Peyer's patch (tissue), 4 donors: ENCODE measurements at regions not wholly inside any gene's neighbourhood (a gene's known extent, or its start where the extent isn't known, plus 50 kb on each side); places are given as distances from the start of the nearest gene placed in this dataset.
"Not testable (repeated sequence)": the region's sequence is repeated elsewhere in the genome, so short reads cannot be mapped to it uniquely, and the experiment has no call there.

Source experiments
- DNase-seq, 3 donors: peaks; one replicate each; pipeline ENCODE4 v3.0.0-alpha.2; 2017 to 2019
- H3K27ac ChIP-seq, 4 donors: fragments of 200-600 bp; sonication (generic); one replicate each; pipeline ENCODE4 v1.5.1; 2016 to 2019
- H3K27me3 ChIP-seq, 2 donors: fragments of 200-600 bp; sonication (generic); one replicate each; pipeline ENCODE4 v1.5.1; 2019
- H3K36me3 ChIP-seq, 3 donors: fragments of 200-600 bp; sonication (generic); one replicate each; pipeline ENCODE4 v1.5.1; 2016 to 2019
- H3K4me1 ChIP-seq, 4 donors: fragments of 200-600 bp; sonication (generic); one replicate each; pipeline ENCODE4 v1.5.1; 2016 to 2019
- H3K4me3 ChIP-seq, 4 donors: fragments of 200-600 bp; sonication (generic); 1 replicate in 3 of 4; 2 replicates in 1 of 4; pipeline ENCODE4 v1.5.1; 2016 to 2019; ENCODE audit warnings: mild to moderate bottlenecking in 1 of 4
- H3K9me3 ChIP-seq, 4 donors: fragments of 200-600 bp; sonication (generic); one replicate each; pipeline ENCODE4 v1.5.1; 2016 to 2019; ENCODE audit warnings: mild to moderate bottlenecking in 1 of 4
- POLR2A ChIP-seq, 2 donors: fragments of 450-650 bp; IDR thresholded peaks; one replicate each; pipeline ENCODE4 v1.5.1; 2017; ENCODE audit warnings: antibody characterized with exemption in 2 of 2, mild to moderate bottlenecking in 2 of 2, moderate library complexity in 2 of 2
- TF ChIP-seq, protein P1 (sequence below), 6 experiments: fragments of 450-650 bp in 4 of 6; fragments of 200-600 bp in 2 of 6; sonication (generic) in 1 of 6; IDR thresholded peaks; one replicate each; pipeline ENCODE4 v1.5.1; 2017 to 2019; ENCODE audit warnings: antibody characterized with exemption in 6 of 6, mild to moderate bottlenecking in 3 of 6, moderate library complexity in 1 of 6

DNA sequence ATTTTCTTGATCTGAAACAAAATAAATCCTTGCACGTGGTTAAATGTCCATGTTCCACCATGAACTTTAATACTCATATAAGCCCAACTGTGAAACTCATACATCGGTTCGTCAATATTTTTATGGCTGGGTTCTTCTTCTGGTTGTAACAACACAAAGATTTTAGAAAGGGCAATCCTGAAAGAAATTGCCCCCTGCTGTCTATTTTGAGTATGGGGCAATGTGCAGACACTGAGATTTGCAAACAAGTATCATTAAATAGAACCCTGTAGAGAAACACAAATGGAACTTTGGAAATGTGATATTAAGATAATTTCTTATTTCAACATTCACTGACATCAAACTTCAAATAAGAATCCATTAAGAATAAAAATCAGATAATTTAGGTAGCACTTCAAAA is 80.2 kb upstream of the PHACTR1 start:
- no peaks in the 10 kb centered on the region for H3K9me3 ChIP-seq
- H3K4me1 ChIP-seq = no peaks in the 10 kb centered on the region
- H3K27ac ChIP-seq = no peak overlapping the region
- no peak for DNase-seq
- TF ChIP-seq, protein P1, sequence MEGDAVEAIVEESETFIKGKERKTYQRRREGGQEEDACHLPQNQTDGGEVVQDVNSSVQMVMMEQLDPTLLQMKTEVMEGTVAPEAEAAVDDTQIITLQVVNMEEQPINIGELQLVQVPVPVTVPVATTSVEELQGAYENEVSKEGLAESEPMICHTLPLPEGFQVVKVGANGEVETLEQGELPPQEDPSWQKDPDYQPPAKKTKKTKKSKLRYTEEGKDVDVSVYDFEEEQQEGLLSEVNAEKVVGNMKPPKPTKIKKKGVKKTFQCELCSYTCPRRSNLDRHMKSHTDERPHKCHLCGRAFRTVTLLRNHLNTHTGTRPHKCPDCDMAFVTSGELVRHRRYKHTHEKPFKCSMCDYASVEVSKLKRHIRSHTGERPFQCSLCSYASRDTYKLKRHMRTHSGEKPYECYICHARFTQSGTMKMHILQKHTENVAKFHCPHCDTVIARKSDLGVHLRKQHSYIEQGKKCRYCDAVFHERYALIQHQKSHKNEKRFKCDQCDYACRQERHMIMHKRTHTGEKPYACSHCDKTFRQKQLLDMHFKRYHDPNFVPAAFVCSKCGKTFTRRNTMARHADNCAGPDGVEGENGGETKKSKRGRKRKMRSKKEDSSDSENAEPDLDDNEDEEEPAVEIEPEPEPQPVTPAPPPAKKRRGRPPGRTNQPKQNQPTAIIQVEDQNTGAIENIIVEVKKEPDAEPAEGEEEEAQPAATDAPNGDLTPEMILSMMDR (IDR thresholded peaks at IDR 0.05) = no peak
- no peak for TF ChIP-seq POLR2A (IDR thresholded peaks at IDR 0.05)
- no peak overlapping the region for H3K4me3 ChIP-seq
- no peaks in the 10 kb centered on the region for H3K27me3 ChIP-seq
- H3K36me3 ChIP-seq = no peaks in the 10 kb centered on the region

DNA sequence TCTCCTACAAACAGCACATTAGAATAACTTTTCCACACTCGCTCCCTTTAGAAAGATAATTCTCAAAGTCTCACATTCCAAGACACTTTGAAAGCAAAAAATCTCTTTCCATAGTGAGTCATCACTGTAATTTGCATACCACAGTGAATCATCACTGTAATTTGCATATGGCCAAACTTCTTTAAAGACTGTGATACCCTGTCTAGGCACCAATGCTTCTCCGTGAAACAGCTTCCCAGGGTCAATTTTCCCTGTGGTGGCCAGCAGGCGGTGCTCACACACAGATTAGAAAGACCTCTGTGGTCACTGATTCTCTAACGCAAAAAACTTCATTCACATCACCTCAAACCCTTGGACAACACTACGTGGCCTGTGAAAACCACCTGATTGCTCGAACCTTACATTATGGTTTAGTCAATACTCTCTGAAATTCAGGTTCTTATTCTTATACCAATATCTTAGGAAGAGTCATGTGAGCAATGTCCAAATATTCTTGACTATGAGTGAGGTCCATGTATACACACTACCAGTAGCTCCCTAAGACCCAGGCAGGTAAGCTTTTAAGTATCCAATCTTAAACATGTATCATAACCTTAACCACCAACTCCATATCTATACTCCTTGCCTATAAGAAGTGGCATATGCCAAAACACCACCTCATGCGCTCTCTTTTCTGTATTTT is 78.5 kb upstream of the PHACTR1 start:
- H3K27me3 ChIP-seq = no peaks in the 10 kb centered on the region
- TF ChIP-seq, protein P1 (IDR thresholded peaks at IDR 0.05) = peak in 5 of 6 experiments; percentile 9 to 73 (median 59)
- TF ChIP-seq POLR2A (IDR thresholded peaks at IDR 0.05) = no peak
- H3K4me1 ChIP-seq = no peaks in the 10 kb centered on the region
- peak in 2 of 3 donors; percentile 58 to 73 for DNase-seq
- no peak overlapping the region for H3K27ac ChIP-seq
- H3K4me3 ChIP-seq = no peak overlapping the region
- no peaks in the 10 kb centered on the region for H3K36me3 ChIP-seq
- no peaks in the 10 kb centered on the region for H3K9me3 ChIP-seq

DNA sequence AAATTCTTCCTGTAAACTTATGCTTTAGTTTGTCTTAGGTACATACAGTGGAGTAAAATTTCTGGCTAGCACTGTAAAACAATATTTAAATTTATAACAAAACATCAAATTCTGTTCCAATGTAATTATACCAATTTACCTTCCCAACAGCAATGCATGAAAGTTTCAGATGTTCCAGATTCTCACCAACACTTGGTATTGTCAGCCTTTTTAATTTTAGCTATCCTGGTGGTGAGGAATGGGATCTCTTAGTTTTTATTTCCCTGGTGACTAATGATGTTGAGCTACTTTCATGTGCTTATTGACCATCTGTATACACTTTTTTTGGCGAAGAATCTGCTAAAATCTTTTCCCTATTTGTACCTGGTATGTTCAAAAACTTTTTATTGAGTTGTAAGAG is 76.1 kb upstream of the PHACTR1 start:
- Histone ChIP-seq H3K27me3 (no peaks in the 10 kb centered on the region), H3K4me3 (no peak overlapping the region), H3K4me1 (no peaks in the 10 kb centered on the region), H3K9me3 (no peaks in the 10 kb centered on the region), H3K36me3 (no peaks in the 10 kb centered on the region), H3K27ac (no peak overlapping the region)
- DNase-seq = no peak
- TF ChIP-seq, protein P1 (IDR thresholded peaks at IDR 0.05) = no peak
- no peak for TF ChIP-seq POLR2A (IDR thresholded peaks at IDR 0.05)

DNA sequence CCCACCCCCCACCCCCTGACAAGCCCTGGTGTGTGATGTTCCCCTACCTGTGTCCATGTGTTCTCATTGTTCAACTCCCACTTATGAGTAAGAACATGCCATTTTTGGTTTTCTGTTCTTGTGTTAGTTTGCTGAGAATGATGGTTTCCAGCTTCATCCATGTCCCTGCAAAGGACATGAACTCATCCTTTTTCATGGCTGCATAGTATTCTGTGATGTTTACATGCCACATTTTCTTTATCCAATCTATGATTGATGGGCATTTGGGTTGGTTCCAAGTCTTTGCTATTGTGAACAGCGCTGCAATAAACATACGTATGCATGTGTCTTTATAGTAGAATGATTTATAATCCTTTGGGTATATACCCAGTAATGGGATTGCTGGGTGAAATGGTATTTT is 74.8 kb upstream of the PHACTR1 start:
- not testable (repeated sequence) for H3K9me3 ChIP-seq, H3K4me3 ChIP-seq, H3K27ac ChIP-seq, DNase-seq, H3K36me3 ChIP-seq, H3K4me1 ChIP-seq, H3K27me3 ChIP-seq

DNA sequence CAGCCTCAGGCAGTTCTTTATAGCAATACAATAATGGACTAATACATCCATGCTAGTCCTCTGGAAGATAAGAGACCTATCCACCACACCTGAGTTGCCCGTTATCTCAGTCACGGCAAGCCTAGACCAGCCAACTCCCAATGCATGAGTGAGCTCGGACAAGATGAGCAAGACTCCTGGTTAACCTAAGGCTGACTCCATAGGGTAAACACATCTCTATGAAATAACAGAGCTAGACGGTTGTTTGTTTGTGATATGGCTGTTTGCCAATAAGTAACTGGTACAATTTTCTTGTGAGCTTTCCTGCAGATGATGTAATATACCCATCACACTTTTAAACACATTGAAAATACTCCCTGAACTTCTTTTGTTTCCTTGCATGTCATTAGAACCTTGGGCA is 70.6 kb upstream of the PHACTR1 start:
- no peaks in the 10 kb centered on the region for H3K36me3 ChIP-seq
- DNase-seq = no peak

DNA sequence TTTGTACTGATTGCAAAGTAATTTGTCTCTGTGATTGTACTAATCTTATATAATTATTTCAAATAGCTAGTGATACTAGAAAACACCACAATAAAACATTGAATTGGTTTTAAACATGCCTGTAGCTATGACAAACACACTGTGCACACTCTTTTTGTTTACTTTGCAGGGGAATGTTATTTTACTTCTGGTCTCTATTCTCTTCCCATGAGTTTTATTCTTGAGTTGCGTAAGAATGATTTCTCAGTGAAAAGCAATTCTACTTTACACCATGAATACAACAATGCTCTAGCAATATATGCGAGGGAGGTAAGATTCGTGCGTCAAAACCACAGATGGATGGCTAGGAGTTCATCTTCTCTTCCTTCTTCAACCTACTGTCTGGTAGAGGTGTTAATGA is 68.4 kb upstream of the PHACTR1 start:
- H3K4me1 ChIP-seq = no peaks in the 10 kb centered on the region
- H3K4me3 ChIP-seq = no peak overlapping the region
- TF ChIP-seq, protein P1 (IDR thresholded peaks at IDR 0.05) = no peak
- TF ChIP-seq POLR2A (IDR thresholded peaks at IDR 0.05) = no peak

More for the DNA sequence above, 70.6 kb upstream of the PHACTR1 start:
- TF ChIP-seq POLR2A (IDR thresholded peaks at IDR 0.05) = no peak
- TF ChIP-seq, protein P1 (IDR thresholded peaks at IDR 0.05) = no peak
- Histone ChIP-seq H3K27me3 (no peaks in the 10 kb centered on the region), H3K27ac (no peak overlapping the region), H3K4me3 (no peak overlapping the region), H3K9me3 (no peaks in the 10 kb centered on the region), H3K4me1 (no peaks in the 10 kb centered on the region)

More for the DNA sequence above, 68.4 kb upstream of the PHACTR1 start:
- H3K27ac ChIP-seq = no peak overlapping the region
- no peaks in the 10 kb centered on the region for H3K36me3 ChIP-seq
- no peaks in the 10 kb centered on the region for H3K9me3 ChIP-seq
- DNase-seq = no peak
- H3K27me3 ChIP-seq = no peaks in the 10 kb centered on the region
